K562 (cell line): ENCODE measurements at regions not wholly inside any gene's neighbourhood (a gene's known extent, or its start where the extent isn't known, plus 50 kb on each side); places are given as distances from the start of the nearest gene placed in this dataset.

Experiments
- ATAC-seq: fragments of 200-7000 bp; cut with Tn5 transposase; 3 replicates; pipeline ENCODE4 v1.9.1; 2020; ENCODE audit warnings: moderate library complexity
- BruUV-seq: library from RNA; stranded (reverse); fragments of 400-500 nt; replicated peaks from 2 replicates; lab custom pipeline; 2021; lab: Mats Ljungman, UMichigan
- CTCF ChIA-PET: fragments of 300-600 bp; formaldehyde crosslinking; extraction: SDS; loops from one replicate; lab custom pipeline; 2021; ENCODE audit warnings: low intra/inter-chr PET ratio; lab: Yijun Ruan, JAX
- POLR2A ChIA-PET: fragments of 300-600, 350-650 bp; sonication (Branson Sonifier 250); formaldehyde crosslinking; extraction: SDS; loops from one replicate; lab custom pipeline; 2021; ENCODE audit warnings: antibody characterized with exemption, inconsistent platforms; lab: Yijun Ruan, JAX
- DNase-seq, 4 experiments: peaks; one replicate each; pipeline versions ENCODE4 v3.0.0 to v3.0.0-alpha.2; 2011 to 2018; ENCODE audit warnings: low spot score in 3 of 4, mixed read lengths in 3 of 4; ENCODE audit errors: extremely low read depth in 1 of 4
- FAIRE-seq: peaks from 2 replicates; lab custom pipeline; 2011; peaks lifted over from hg19 to GRCh38; lab: Jason Lieb, UNC
- H2AFZ ChIP-seq: 2 replicates; pipeline ENCODE4 v1.6.0; 2011; ENCODE audit warnings: low read depth, low read length, control low read depth, inconsistent platforms
- H3K27ac ChIP-seq: fragments of 200-600 bp; 3 replicates; pipeline ENCODE4 v1.8.0; 2011; ENCODE audit warnings: low read depth, mild to moderate bottlenecking, control low read depth, inconsistent platforms, low read length, moderate library complexity, mixed read lengths; ENCODE audit errors: extremely low read depth
- H3K27me3 ChIP-seq, 2 experiments: fragments of 300-600 bp in 1 of 2; 2 replicates in 1 of 2; 3 replicates in 1 of 2; pipeline versions ENCODE4 v1.6.0 to v1.8.0; 2011; ENCODE audit warnings: inconsistent platforms in 2 of 2, low read length in 2 of 2, mild to moderate bottlenecking in 1 of 2, mixed read lengths in 1 of 2, moderate library complexity in 1 of 2; ENCODE audit not compliant: control insufficient read depth in 2 of 2, insufficient read depth in 2 of 2
- H3K36me3 ChIP-seq: fragments of 300-600 bp; 3 replicates; pipeline ENCODE4 v1.8.0; 2011; ENCODE audit warnings: mild to moderate bottlenecking, low read length, inconsistent platforms; ENCODE audit not compliant: control insufficient read depth, insufficient read depth
- H3K4me1 ChIP-seq, 2 experiments: fragments of 200-600 bp in 1 of 2; replicated peaks in 1 of 2; 2 replicates in 1 of 2; 3 replicates in 1 of 2; pipeline versions ENCODE4 v1.5.1 to v1.8.0; 2011; ENCODE audit warnings: inconsistent platforms in 2 of 2, low read length in 2 of 2, mild to moderate bottlenecking in 1 of 2, mixed read lengths in 1 of 2, moderate library complexity in 1 of 2; ENCODE audit not compliant: control insufficient read depth in 2 of 2, insufficient read depth in 2 of 2
- H3K4me2 ChIP-seq: 2 replicates; pipeline ENCODE4 v1.6.1; 2011; ENCODE audit warnings: low read length, control low read depth, inconsistent platforms, mixed read lengths; ENCODE audit not compliant: insufficient read depth
- H3K4me3 ChIP-seq: fragments of 200-600 bp; sonication (generic), shearing (Covaris generic); 2 replicates; pipeline ENCODE4 v1.5.1; 2016; ENCODE audit warnings: control low read depth, inconsistent platforms
- H3K79me2 ChIP-seq: fragments of 200-600 bp; 3 replicates; pipeline ENCODE4 v1.8.0; 2011; ENCODE audit warnings: low read length, inconsistent platforms; ENCODE audit not compliant: control insufficient read depth, insufficient read depth
- H3K9ac ChIP-seq, 2 experiments: 2 replicates each; pipeline versions ENCODE4 v1.6.0 to v1.6.1; 2011; ENCODE audit warnings: low read depth in 2 of 2, low read length in 2 of 2, control low read depth in 1 of 2, inconsistent platforms in 1 of 2, mild to moderate bottlenecking in 1 of 2, mixed read lengths in 1 of 2; ENCODE audit not compliant: insufficient read depth in 1 of 2
- H3K9me1 ChIP-seq: one replicate; pipeline ENCODE4 v1.6.0; 2011; ENCODE audit warnings: inconsistent platforms, mild to moderate bottlenecking, low read length, moderate library complexity; ENCODE audit not compliant: control insufficient read depth, insufficient read depth
- H3K9me3 ChIP-seq: replicated peaks from 2 replicates; pipeline ENCODE4 v1.5.1; 2011; ENCODE audit warnings: low read depth, low read length, inconsistent platforms; ENCODE audit not compliant: control insufficient read depth, insufficient read depth
- H4K20me1 ChIP-seq: replicated peaks from 2 replicates; pipeline ENCODE4 v1.6.1; 2011; ENCODE audit warnings: low read length, inconsistent platforms, mixed read lengths; ENCODE audit not compliant: control insufficient read depth, insufficient read depth
- BRD4 ChIP-seq: fragments of 200-600 bp; sonication (generic); IDR thresholded peaks from 2 replicates; pipeline ENCODE4 v1.6.1; 2017; ENCODE audit warnings: inconsistent platforms
- CBX8 ChIP-seq: fragments of 200-600 bp; sonication (generic); IDR thresholded peaks from 2 replicates; pipeline ENCODE4 v1.6.1; 2012; ENCODE audit warnings: borderline replicate concordance, mixed run types, low read depth, mild to moderate bottlenecking, moderate library complexity, mixed read lengths, low read length, control low read depth, inconsistent platforms; ENCODE audit not compliant: poor library complexity, severe bottlenecking; ENCODE audit errors: extremely low read depth
- CLOCK ChIP-seq: fragments of 250-450 bp; sonication (Bioruptor Pico); IDR thresholded peaks from 2 replicates; pipeline ENCODE4 v1.4.0; 2020; ENCODE audit warnings: mild to moderate bottlenecking, moderate library complexity, borderline replicate concordance
- COPS2 ChIP-seq: fragments of 450-650 bp; conservative IDR thresholded peaks from 2 replicates; pipeline ENCODE4 v1.6.1; 2016; ENCODE audit warnings: mild to moderate bottlenecking, moderate library complexity
- ERF ChIP-seq: fragments of 450-650 bp; formaldehyde crosslinking; IDR thresholded peaks from 2 replicates; pipeline ENCODE4 v1.4.0; 2020; ENCODE audit warnings: mild to moderate bottlenecking, mixed read lengths
- GABPB2 ChIP-seq: fragments of 250-450 bp; sonication (Bioruptor Pico); conservative IDR thresholded peaks from 2 replicates; pipeline ENCODE4 v1.5.1; 2021; ENCODE audit warnings: mild to moderate bottlenecking
- IFI16 ChIP-seq: fragments of 250-450 bp; sonication (Bioruptor Pico); IDR thresholded peaks from 2 replicates; pipeline ENCODE4 v2.1.2; 2022; ENCODE audit warnings: mild to moderate bottlenecking, inconsistent platforms
- IRF1 ChIP-seq: sonication (generic); formaldehyde crosslinking; IDR thresholded peaks from 2 replicates; pipeline ENCODE4 v1.8.0; 2022; ENCODE audit warnings: missing genetic modification reagents, mild to moderate bottlenecking, borderline replicate concordance
- IRF2 ChIP-seq: sonication (generic); formaldehyde crosslinking; IDR thresholded peaks from 2 replicates; pipeline ENCODE4 v1.8.1; 2022; ENCODE audit warnings: mild to moderate bottlenecking, missing genetic modification reagents
- MXD1 ChIP-seq: fragments of 250-450 bp; sonication (Bioruptor Pico); IDR thresholded peaks from 2 replicates; pipeline ENCODE4 v1.8.0; 2021; ENCODE audit warnings: borderline replicate concordance, mild to moderate bottlenecking, moderate library complexity; ENCODE audit not compliant: poor library complexity, severe bottlenecking
- PHTF2 ChIP-seq: fragments of 250-450 bp; sonication (Bioruptor Pico); IDR thresholded peaks from 2 replicates; pipeline ENCODE4 v1.5.0; 2021; ENCODE audit warnings: mild to moderate bottlenecking
- TAL1 ChIP-seq: fragments of 450-650 bp; IDR thresholded peaks from 2 replicates; pipeline ENCODE4 v1.6.1; 2016; ENCODE audit warnings: mild to moderate bottlenecking
- TCF7 ChIP-seq: sonication (generic); IDR thresholded peaks from 2 replicates; pipeline ENCODE4 v1.6.1; 2016; ENCODE audit warnings: antibody characterized with exemption, borderline replicate concordance
- ZNF212 ChIP-seq: fragments of 450-650 bp; formaldehyde crosslinking; IDR thresholded peaks from 2 replicates; pipeline ENCODE4 v1.4.0; 2020; ENCODE audit warnings: mild to moderate bottlenecking
- ZNF316 ChIP-seq: fragments of 450-650 bp; IDR thresholded peaks from 2 replicates; pipeline ENCODE4 v1.6.1; 2016
- in situ Hi-C: fragments of 300-500 bp; cut with MboI; formaldehyde crosslinking; loops from 4 replicates; pipeline ENCODE4 v1.15.0; 2018; ENCODE audit warnings: inconsistent platforms, mixed read lengths
- intact Hi-C: fragments of 100-400 bp; cut with micrococcal nuclease; formaldehyde crosslinking; loops from 2 replicates; pipeline ENCODE4 v1.14.2; 2022
- TF ChIP-seq, protein P1 (sequence below): fragments of 450-650 bp; IDR thresholded peaks from 2 replicates; pipeline ENCODE4 v1.7.1; 2018; ENCODE audit warnings: mild to moderate bottlenecking, low read depth; ENCODE audit not compliant: partially characterized antibody

GRCh38 chr11:95695181-95695580, 94.4 kb downstream of the FAM76B start:
- no peak for ATAC-seq
- in situ Hi-C loops, result no loop called here
- ChIA-PET POLR2A (interaction anchor here (1.0 to 2.5 kb wide), 2 partner anchors 10 kb away, joined by 3 to 10 read pairs; no protein-coding TSS in a partner anchor), CTCF (no interaction called here)
- BruUV-seq, result no TSS peak
- no peak overlapping the region for H3K27ac ChIP-seq
- H3K4me1 ChIP-seq, result peaks cover 0 to 3% of the 10 kb centered on the region in 2 experiments; a peak in 3 of 5 replicates
- intact Hi-C loops, result no loop called here
- no peak overlapping the region for H3K4me3 ChIP-seq
- no peak overlapping the region for H3K9ac ChIP-seq
- no peak overlapping the region for H3K4me2 ChIP-seq
- no peak for FAIRE-seq
- no peaks in the 10 kb centered on the region for H3K79me2 ChIP-seq
- no peak for DNase-seq
- H3K36me3 ChIP-seq, result no peaks in the 10 kb centered on the region
- H4K20me1 ChIP-seq, result no peaks in the 10 kb centered on the region
- H3K9me3 ChIP-seq, result no peaks in the 10 kb centered on the region
- no peak overlapping the region for H2AFZ ChIP-seq
- no peaks in the 10 kb centered on the region for H3K9me1 ChIP-seq
- H3K27me3 ChIP-seq, result no peaks in the 10 kb centered on the region
- TF ChIP-seq ERF (CRISPR knock-in tag) (no peak), ZNF212 (no peak), PHTF2 (CRISPR knock-in tag) (no peak), MXD1 (no peak), TAL1 (no peak), IFI16 (CRISPR knock-in tag) (no peak), COPS2 (no peak), CLOCK (no peak), CBX8 (no peak), ZNF316 (no peak), IRF1 (no peak), GABPB2 (CRISPR knock-in tag) (no peak), BRD4 (no peak), TCF7 (no peak), IRF2 (CRISPR knock-in tag) (no peak)
- TF ChIP-seq, protein P1, sequence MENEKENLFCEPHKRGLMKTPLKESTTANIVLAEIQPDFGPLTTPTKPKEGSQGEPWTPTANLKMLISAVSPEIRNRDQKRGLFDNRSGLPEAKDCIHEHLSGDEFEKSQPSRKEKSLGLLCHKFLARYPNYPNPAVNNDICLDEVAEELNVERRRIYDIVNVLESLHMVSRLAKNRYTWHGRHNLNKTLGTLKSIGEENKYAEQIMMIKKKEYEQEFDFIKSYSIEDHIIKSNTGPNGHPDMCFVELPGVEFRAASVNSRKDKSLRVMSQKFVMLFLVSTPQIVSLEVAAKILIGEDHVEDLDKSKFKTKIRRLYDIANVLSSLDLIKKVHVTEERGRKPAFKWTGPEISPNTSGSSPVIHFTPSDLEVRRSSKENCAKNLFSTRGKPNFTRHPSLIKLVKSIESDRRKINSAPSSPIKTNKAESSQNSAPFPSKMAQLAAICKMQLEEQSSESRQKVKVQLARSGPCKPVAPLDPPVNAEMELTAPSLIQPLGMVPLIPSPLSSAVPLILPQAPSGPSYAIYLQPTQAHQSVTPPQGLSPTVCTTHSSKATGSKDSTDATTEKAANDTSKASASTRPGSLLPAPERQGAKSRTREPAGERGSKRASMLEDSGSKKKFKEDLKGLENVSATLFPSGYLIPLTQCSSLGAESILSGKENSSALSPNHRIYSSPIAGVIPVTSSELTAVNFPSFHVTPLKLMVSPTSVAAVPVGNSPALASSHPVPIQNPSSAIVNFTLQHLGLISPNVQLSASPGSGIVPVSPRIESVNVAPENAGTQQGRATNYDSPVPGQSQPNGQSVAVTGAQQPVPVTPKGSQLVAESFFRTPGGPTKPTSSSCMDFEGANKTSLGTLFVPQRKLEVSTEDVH, result no peak
